Hippocampal formation (tissue), 2 donors: ENCODE measurements at regions not wholly inside any gene's neighbourhood (a gene's known extent, or its start where the extent isn't known, plus 50 kb on each side); places are given as distances from the start of the nearest gene placed in this dataset.
"Not testable (repeated sequence)": the region's sequence is repeated elsewhere in the genome, so short reads cannot be mapped to it uniquely, and the experiment has no call there.

Source experiments
- DNase-seq, 2 donors: peaks; one replicate each; lab custom pipeline; 2025; lab: John Stamatoyannopoulos, UW

DNA sequence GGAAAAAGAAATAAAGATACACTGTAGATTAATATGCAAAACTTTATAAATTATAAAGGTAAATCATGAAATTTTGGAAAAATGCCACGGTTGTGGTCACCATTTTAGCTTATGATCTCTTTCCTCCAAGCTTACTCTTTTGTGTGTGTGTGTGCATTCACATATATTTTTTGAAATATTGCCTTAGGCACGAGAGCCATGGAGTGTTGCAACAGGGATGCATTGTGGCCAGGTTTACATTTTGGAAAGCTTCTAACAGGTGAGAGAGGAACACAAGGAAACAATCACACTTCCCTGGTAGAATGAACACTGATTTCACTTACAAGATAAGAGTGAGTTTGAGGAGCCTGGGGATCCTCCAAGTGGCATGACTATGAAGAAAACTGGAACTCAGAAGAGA, 214.5 kb upstream of the TENT5A start:
- DNase-seq, result no peak

DNA sequence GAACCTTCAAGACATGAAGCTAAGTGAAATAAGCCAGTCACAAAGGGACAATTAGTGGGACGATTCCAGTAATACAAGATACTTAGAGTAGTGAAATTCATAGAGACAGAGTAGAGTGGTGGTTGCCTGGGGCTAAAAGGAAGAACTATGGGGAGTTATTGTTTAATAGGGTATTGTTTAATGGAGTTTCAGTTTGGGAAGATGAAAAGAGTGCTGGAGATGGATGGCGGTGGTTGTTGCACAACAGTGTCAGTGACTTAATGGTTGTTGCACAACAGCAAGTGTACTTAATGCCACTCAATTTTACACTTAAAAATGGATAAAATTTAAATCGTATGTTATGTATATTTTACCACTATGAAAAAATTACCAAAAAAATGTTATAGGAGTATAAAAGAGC, 209.7 kb upstream of the TENT5A start:
- DNase-seq, result no peak

DNA sequence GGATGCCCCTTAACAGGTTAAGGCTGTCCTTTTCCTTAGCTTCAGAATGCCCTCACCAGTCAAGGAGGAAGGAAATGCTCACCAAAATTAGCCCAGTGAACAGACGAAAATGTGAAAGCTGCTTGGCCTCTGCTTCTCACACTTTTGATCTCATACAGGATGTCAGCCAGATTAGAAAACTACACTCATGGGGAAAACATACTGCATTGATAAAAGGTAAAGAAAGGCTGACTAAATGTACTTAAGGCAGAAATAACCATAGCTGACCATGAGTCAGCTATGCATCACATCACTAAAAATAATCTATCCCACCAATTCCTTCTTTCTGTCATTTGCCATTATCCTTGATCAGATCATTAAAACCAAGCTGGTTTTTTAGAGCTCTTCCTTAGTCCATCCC, 198.4 kb upstream of the TENT5A start:
- DNase-seq, result no peak

DNA sequence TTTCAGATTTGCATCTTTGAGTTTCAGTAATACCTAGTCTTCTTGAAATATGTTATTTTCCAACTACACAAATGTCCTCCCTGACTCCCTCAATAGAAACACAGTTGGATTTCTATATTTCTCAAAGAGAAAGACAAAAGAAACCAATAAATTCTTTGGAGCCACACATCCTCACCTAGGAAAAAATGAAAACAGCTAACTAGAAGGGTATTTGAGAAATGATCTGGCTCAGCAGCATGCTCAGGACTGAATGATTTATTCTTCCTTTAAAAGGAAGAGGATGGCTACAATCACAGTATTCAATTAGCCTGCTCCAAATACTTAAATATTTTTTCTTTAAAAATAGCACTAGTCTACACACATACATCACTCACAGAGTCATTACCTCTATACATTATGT, 196.4 kb upstream of the TENT5A start:
- no peak for DNase-seq

DNA sequence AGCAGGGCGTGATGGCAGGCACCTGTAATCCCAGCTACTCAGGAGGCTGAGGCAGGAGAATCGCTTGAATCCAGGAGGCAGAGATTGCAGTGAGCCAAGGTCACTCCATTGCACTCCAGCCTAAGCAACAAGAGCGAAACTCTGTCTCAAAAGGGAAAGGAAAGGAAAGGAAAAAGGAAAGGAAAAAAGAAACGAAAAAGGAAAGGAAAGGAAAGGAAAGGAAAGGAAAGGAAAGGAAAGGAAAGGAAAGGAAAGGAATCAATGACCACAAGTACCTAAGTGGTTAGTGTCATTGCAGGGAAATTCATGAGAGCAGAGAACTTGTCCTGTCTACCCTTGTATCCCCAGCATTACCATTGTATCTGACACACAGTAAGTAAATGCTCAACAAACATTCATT, 195.7 kb upstream of the TENT5A start:
- DNase-seq, result not testable (repeated sequence)

DNA sequence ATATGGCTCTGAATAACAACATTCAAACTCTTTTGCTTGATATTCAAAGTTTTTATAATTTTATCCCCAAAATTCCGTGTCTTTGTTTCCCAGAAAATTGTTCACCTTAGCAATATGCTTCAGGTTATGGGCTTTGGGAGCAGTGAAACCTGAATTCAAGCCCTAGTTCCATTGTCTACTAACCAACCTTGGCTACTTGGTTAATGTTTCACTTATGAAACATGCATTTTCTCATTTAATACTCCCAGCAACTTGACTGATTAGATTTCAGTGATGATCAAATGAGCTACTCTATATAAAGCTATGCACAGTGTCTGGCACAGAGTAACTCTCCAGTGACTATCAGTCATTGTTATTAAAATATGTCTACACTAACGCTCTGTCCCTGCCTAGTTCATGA, 192.2 kb upstream of the TENT5A start:
- DNase-seq, result no peak

DNA sequence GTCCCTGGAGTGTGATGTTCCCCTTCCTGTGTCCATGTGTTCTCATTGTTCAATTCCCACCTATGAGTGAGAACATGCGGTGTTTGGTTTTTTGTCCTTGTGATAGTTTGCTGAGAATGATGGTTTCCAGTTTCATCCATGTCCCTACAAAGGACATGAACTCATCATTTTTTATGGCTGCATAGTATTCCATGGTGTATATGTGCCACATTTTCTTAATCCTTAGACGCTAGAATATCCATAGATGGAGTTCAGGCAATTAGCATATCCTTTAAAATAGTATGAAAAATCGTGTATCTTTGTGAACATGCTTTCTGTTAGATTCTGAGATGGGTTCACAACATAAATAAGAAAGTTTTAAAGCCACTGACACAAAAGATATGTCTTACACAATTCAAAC, 190.4 kb upstream of the TENT5A start:
- DNase-seq, result not testable (repeated sequence)

DNA sequence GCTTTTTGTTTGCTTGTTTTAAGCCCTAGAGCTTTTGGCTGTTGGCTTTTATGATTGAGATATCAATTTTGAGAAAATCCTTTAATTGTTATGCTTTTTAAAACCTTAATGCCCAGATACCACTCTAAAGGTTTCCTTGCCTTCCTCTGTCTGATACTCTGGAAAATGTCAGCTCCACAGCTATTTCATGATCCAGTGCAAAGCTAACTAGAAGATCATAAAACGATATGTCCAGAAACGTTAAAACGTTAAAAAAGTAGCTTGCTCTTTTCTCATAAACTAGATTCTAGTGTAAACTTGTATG, 189.5 kb upstream of the TENT5A start:
- DNase-seq, result no peak

DNA sequence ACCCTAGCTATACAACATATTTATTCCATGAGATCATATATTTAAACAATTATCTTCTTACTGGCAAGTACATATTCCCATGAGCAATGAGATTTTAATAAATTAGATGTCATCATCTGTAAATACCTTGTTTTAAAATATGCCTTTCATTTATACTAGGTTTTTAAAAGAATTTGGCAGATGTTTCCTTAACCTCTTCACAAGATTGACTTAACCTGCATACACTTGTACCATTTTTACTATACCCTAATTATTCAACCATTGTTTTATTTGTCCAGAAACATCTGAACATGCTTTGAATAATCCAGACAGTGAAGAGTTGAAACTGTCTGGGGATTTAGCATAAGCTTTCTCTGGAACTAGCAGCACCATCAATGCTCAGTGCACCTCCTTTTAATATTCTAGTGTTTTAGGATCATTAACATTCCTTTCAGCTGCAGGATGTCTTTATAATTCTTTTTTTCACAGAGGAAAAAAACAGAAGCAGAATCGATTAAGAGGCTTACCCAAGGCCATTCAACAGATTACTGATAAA, 188.0 kb upstream of the TENT5A start:
- DNase-seq, result no peak

DNA sequence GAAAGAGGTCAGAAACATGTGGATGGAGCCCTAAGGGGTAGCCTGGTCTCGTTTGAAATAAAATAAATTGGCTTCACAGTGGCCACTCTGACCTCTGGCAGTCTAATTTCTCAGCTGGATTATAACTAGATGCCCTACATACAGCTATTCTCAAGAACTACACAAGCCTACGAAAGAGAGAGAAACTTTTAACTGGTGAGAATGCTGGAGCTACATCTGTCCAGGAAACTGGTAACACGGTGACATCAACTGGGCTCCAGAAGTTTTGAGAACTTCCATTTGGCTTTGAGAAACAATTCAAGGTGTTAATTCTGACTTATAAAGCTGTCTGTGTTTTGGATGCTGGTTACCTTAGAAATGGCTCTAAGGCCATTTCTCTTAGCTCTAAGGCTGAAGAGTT, 187.3 kb upstream of the TENT5A start:
- DNase-seq, result no peak

DNA sequence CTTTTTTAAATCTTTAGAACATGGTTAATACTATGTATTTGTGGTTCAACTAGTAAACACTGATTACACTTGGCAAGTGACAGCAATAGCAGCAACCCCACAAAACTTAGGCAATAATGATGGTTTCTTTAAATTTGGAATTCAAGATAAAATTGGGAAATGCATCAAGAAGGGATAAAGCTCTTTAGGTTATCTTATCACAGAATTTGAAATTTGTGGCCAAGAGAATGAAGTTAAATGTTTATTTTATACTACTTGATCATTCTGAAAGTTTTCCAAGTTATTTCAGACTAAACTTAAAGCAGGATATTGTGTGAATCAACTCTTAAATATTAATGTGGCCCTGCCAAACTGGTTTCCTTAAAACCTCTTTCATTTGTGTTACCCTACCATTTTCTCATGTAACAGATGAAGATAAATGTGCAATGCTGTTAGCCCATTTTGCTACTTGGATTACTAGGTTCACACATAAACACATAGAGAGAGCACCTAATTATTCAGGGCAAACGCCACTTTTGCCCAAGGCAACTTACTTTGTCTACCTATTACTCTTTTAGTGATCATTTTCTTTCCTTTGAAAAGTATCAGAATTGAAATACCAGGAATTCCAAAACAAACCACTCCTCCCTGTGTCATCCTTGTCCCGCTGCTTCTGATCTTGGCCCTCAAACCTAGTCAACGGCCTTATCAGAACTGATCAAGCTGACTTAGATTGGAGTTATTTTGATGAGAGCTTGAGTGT, 186.7 kb upstream of the TENT5A start:
- DNase-seq, result no peak

DNA sequence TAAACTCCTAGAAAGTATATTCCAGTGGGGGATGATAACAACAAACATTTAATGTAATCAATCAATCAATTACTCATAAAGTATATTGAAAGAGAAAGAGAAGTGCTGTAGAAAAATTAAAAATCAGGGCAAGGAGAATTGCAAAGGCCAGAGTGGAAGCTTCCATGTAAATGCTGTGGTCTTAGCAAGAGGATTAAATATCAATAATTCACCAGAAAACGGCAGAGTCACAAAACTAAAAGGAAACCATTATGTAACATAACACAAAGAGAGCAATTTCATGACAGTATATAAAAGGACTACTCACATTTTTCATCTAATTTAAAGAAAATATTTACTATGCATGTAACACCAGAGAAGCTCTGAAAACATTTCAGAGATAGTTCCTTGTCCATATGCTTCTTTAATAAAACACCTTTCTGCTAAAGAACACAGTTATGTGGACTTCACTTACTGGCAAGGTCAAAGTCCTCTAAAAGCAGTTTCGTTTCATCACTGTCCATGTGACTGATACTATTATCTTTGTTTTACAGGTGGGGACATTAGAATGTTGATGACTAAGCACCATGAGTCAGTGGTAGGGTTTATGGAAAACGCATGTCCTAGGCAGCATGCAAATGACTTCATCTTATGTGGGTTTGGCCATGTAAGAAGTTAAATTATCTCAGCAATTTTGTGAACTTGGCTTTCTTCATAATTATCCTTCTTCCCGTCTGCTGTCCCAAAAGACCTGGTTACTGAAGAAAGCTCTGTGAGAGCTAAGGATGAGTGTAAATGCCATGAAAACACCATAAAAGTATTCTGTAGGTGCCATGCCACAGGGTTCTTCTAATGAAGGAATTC, 185.8 kb upstream of the TENT5A start:
- no peak for DNase-seq

DNA sequence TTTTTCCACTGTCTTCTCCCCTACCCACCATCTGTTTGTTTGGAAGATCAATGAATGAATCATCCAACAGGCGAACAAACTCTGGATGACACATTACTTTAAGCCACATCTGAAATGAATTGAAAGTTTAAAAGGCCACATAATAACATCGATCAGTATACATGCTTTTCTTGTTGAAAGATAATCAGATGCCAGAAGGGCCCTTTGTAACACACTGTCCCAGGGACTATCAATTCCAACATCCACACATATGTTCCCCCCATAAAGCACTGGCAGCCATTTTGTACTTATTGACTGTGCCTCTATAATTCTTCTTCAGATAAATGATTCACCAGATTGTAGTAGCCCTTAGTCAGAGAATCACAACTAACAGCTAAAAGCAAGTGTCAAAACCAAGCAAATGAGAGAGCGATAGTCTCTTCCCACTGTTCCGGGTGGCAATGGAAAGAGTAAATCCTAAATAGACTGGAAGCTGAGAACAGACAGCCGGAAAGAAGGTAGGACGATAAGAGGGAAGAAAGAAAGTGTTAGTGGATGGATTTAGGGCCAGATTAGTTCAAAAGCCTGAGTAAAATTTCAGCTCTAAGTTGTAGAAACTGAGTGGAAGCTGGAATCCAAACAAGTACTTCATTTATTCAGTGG, 184.9 kb upstream of the TENT5A start:
- no peak for DNase-seq

DNA sequence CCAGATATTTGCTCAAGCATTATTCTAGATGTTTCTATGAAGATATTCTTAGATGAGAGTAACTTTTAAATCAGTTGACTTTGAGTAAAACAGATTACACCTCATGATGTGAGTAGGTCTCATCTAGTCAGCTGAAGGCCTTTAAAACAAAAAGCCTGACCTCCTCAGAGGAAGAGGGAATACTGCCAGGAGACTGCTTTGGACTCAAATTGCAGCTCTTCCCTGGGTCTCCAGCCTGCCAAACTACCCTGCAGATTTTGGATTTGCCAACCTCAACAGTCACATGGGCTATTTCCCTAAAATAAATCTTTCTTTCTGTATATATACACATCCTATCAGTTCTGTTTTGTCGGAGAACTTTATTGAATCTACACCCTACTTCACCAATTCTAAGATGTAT, 182.5 kb upstream of the TENT5A start:
- no peak for DNase-seq

DNA sequence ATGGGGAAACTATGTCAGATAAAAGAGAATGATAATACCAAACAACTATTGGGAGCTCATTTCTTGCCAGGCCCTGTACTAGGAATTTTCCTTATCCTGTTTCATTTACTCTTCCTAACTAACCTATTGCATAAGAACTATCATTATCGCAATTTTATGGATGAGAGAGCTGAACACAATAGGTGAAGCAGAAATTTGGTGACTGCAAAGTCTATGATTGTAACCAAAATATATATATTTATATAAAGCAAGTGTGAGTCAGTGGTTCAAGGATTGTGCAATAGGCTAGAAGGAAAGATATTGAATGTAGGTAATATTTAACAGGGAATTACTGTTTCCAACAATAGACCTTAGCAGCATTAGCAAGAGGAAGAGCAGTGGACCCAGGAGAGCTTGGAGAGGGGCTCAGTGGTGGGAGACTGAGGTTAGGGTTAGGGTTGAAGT, 181.1 kb upstream of the TENT5A start:
- no peak for DNase-seq

DNA sequence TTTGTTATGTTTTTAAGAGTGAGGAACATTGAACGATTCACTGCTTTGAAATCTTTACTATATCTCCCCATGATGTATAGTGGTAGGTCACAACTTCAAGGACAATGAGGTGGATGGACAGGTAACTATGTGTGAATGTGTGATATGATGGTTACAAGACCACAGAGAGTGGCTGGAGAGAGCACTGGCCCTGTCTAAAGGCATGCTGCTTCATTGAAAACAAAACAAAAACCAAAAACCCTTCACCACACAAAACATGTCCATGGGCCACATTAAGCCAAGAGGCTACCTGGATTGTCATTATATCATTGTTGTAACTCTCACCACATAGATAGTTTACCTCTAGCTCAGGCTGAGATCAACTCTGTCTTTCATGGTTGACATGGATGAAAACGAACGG, 180.6 kb upstream of the TENT5A start:
- DNase-seq, result no peak

DNA sequence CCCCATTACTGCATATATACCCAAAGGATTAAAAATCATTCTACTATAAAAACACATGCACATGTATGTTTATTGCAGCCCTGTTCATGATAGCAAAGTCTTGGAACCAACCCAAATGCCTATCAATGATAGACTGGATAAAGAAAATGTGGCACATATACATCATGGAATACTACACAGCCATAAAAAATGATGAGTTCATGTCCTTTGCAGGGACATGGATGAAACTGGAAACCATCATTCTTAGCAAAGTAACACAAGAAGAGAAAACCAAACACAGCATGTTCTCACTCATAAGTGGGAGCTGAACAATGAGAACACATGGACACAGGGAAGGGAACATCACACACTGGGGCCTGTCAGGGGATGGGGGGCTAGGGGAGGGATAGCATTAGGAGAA, 180.0 kb upstream of the TENT5A start:
- DNase-seq, result not testable (repeated sequence)

DNA sequence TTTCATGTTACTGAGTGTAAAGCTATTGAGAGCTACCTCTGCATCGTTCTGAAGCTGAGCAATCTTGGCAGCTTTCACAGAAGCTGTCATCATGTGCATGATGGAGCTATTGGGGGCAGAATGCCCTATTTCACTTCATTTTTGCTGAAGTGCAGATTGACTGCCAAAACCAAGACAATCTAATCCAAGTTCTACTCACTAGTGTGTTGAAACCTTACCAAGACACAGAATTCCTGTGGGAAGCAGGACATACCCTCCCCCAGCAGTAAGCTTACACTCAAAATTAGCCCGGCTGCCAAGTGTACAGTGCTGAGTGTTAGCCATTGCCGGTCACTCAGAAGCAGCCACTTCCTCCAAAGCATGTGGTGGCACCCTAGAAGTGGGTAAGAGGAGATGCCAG, 177.3 kb upstream of the TENT5A start:
- no peak for DNase-seq

DNA sequence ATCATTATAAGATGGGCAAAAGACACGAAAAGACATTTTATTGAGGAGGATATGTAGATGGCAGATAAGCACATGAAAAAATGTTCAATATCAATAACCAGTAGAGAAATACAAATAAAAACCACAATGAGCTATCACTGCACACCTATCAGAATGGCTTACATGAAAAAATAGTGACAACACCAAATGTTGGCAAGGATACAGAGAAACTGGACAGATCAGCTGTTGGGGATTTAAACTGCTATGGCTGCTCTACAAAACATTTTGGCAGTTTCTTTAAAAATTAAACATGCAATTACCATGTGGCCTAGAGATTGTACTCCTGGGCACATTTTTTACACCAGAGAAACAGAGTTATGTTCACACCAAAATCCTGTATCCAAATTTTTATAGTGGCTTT, 172.7 kb upstream of the TENT5A start:
- DNase-seq, result no peak

DNA sequence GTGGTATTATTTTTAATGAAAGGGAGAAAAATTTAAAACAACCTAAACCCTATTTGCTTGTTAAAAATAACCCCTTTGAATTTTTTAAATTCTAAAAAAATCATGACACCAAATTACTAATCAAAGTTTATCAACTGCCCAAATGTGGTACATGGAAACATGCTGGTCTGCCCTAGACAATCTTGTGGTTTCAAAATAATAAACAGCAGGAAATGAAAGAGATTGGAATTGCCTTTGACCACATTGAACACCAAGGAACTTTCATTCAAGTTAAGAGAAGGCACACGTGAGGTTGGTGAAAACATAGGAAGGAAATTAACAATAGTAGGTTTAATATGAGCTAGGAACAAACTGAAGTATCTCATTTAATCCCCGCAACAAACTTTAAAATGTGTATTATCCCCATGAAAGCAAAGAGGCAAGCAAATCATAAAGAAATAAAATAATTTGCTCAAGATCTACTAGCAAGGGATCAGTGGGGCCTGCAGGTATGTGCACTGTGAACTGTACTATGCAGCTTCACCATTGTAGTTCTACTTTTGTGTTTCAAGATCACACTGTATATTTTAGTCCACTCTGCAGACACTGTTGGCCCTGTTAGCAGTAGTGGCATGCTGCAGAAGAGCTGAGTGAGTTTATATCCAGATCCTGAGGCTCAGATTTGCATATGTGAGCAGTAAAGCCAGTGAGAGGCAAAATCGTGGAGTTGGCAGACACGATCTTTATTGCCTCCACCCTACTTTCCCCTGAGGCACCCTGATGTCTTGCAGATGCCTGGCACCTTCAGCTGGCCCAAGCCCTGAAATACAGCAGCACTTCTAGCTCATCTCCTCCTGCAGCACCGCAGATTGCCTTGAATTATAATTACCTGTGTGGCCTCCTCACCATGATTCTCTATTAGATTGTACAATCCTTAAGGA, 157.8 kb upstream of the TENT5A start:
- DNase-seq, result no peak

DNA sequence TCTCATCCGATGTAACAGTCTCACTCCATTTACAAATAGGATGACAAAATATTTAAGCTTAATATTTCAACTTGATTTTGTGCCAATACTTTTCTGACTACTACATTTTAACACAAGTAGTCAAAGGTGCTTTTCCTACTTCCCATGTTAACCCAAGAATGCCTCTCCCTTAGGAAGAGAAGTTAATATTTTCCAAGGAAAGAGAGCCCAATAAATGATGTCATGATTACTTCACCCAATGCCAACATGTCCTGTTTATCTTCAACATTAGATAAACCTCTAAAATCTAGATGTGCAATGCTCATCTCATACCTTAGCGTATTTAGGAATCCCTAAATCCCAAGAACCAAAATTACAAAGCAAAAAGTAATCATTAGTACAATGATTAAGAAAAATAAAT, 156.7 kb upstream of the TENT5A start:
- no peak for DNase-seq

DNA sequence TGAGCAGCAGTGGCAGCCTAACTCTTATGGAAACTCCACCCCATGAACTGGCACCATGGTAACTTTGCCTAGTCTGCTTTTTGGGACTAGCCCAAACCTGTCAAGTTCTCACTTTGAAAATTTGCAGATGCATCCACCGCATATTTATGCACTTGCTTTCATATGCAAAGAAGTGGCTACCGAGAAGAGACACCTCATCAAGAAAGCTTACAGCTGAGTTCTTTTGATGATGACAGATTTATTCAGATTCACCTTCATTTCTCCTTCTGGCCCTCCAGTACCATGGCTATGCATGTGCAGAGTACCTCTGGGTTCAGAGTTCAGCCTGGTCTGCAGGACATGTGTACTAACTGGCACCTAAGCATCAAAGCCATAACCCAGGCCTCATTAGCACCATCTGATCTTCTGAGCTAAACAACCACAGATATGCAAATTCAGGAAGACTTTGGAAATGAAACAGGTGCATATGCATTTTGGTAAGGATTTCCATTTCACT, 154.3 kb upstream of the TENT5A start:
- DNase-seq, result no peak
